A549 (cell line): ENCODE measurements at regions not wholly inside any gene's neighbourhood (a gene's known extent, or its start where the extent isn't known, plus 50 kb on each side); places are given as distances from the start of the nearest gene placed in this dataset.

Experiments used
- ATAC-seq, 2 experiments: fragments of 200-7000 bp in 1 of 2; fragments of >200 bp in 1 of 2; cut with Nextera tagmentation in 1 of 2; cut with Tn5 transposase in 1 of 2; 3 replicates each; pipeline versions ENCODE4 v1.8.0 to v1.9.1; 2018 to 2020; ENCODE audit warnings: mild to moderate bottlenecking in 1 of 2, moderate library complexity in 1 of 2
- CTCF ChIA-PET: fragments of 300-600 bp; sonication (Branson Sonifier 250); formaldehyde crosslinking; extraction: SDS; loops from one replicate; lab custom pipeline; 2021; ENCODE audit warnings: antibody characterized with exemption, inconsistent platforms; lab: Yijun Ruan, JAX
- POLR2A ChIA-PET: fragments of 350-600 bp; formaldehyde crosslinking; extraction: SDS; loops from one replicate; lab custom pipeline; 2021; ENCODE audit warnings: antibody characterized with exemption, inconsistent platforms; lab: Yijun Ruan, JAX
- DNase-seq, 2 experiments: peaks; one replicate each; pipeline versions ENCODE4 v3.0.0 to v3.0.0-alpha.2; 2011 to 2016; ENCODE audit warnings: low read depth in 1 of 2, low spot score in 1 of 2
- FAIRE-seq: peaks from 2 replicates; lab custom pipeline; 2011; peaks lifted over from hg19 to GRCh38; lab: Jason Lieb, UNC
- H3K27ac ChIP-seq, 2 experiments: fragments of >200 bp; sonication (Bioruptor Twin); formaldehyde crosslinking; 3 replicates each; pipeline ENCODE4 v1.5.1; 2016 to 2017
- H3K4me1 ChIP-seq: fragments of >200 bp; sonication (Bioruptor Twin); formaldehyde crosslinking; 3 replicates; pipeline ENCODE4 v1.6.1; 2016
- H3K4me2 ChIP-seq: fragments of >200 bp; sonication (Bioruptor Twin); formaldehyde crosslinking; 3 replicates; pipeline ENCODE4 v1.6.1; 2016
- H3K4me3 ChIP-seq: fragments of >200 bp; sonication (Bioruptor Twin); formaldehyde crosslinking; 3 replicates; pipeline ENCODE4 v1.5.1; 2016
- H3K9me3 ChIP-seq: fragments of >200 bp; sonication (Bioruptor Twin); formaldehyde crosslinking; 3 replicates; pipeline ENCODE4 v1.6.1; 2016
- BCL3 ChIP-seq: fragments of >200 bp; sonication (Bioruptor Twin); formaldehyde crosslinking; IDR thresholded peaks from 3 replicates; pipeline ENCODE4 v1.6.1; 2016
- CBX2 ChIP-seq: fragments of 200-600 bp; sonication (generic); IDR thresholded peaks from 2 replicates; pipeline ENCODE4 v1.6.1; 2016; ENCODE audit warnings: low read depth, mild to moderate bottlenecking, borderline replicate concordance
- CEBPB ChIP-seq, 2 experiments: fragments of >200 bp in 1 of 2; sonication (Bioruptor Twin) in 1 of 2; formaldehyde crosslinking in 1 of 2; IDR thresholded peaks; 2 replicates each; pipeline ENCODE4 v1.6.1; 2012 to 2016
- CHD2 ChIP-seq: fragments of 150-350 bp; IDR thresholded peaks from 2 replicates; pipeline ENCODE4 v1.6.1; 2014; ENCODE audit warnings: low read length; ENCODE audit not compliant: partially characterized antibody
- E2F6 ChIP-seq: IDR thresholded peaks from 2 replicates; pipeline ENCODE4 v1.6.1; 2012; ENCODE audit warnings: low read depth, borderline replicate concordance
- EHMT2 ChIP-seq: fragments of 200-600 bp; sonication (generic); IDR thresholded peaks from 2 replicates; pipeline ENCODE4 v1.6.1; 2016; ENCODE audit warnings: antibody characterized with exemption, low read depth, mild to moderate bottlenecking, moderate library complexity
- EP300 ChIP-seq, 2 experiments: fragments of >200 bp; sonication (Bioruptor Twin); formaldehyde crosslinking; IDR thresholded peaks; 2 replicates in 1 of 2; 3 replicates in 1 of 2; pipeline ENCODE4 v1.6.1; 2016 to 2017
- ESRRA ChIP-seq: fragments of 150-350 bp; IDR thresholded peaks from 2 replicates; pipeline ENCODE4 v1.6.1; 2014; ENCODE audit warnings: mild to moderate bottlenecking, low read length, borderline replicate concordance
- FOSB ChIP-seq: fragments of 250-450 bp; sonication (Bioruptor Pico); IDR thresholded peaks from 2 replicates; pipeline ENCODE4 v1.5.0; 2020; ENCODE audit warnings: mild to moderate bottlenecking, moderate library complexity
- FOXS1 ChIP-seq: fragments of 250-450 bp; sonication (Bioruptor Pico); IDR thresholded peaks from 2 replicates; pipeline ENCODE4 v1.5.0; 2020; ENCODE audit warnings: mild to moderate bottlenecking, moderate library complexity
- HEYL ChIP-seq: fragments of 250-450 bp; sonication (Bioruptor Pico); IDR thresholded peaks from 2 replicates; pipeline ENCODE4 v1.8.0; 2021; ENCODE audit warnings: mild to moderate bottlenecking, moderate library complexity
- JUN ChIP-seq, 2 experiments: fragments of >200 bp; sonication (Bioruptor Twin); formaldehyde crosslinking; IDR thresholded peaks; 2 replicates in 1 of 2; 3 replicates in 1 of 2; pipeline ENCODE4 v1.6.1; 2016 to 2017
- KDM5A ChIP-seq: fragments of 200-600 bp; sonication (generic); IDR thresholded peaks from 2 replicates; pipeline ENCODE4 v1.6.1; 2016; ENCODE audit warnings: antibody characterized with exemption, mild to moderate bottlenecking
- MAZ ChIP-seq: fragments of 150-350 bp; IDR thresholded peaks from 2 replicates; pipeline ENCODE4 v1.6.1; 2014; ENCODE audit warnings: antibody characterized with exemption, low read depth, low read length, borderline replicate concordance
- MYC ChIP-seq: IDR thresholded peaks from 2 replicates; pipeline ENCODE4 v1.6.1; 2012; ENCODE audit warnings: mild to moderate bottlenecking, inconsistent platforms, low read length, improper control_type of control experiment, borderline replicate concordance
- NFE2L2 ChIP-seq: fragments of 150-350 bp; conservative IDR thresholded peaks from 2 replicates; pipeline ENCODE4 v1.6.1; 2014; ENCODE audit warnings: low read length
- NR3C1 ChIP-seq: fragments of >200 bp; sonication (Bioruptor Twin); formaldehyde crosslinking; IDR thresholded peaks from 3 replicates; pipeline ENCODE4 v1.6.1; 2017
- PBX3 ChIP-seq: IDR thresholded peaks from 2 replicates; pipeline ENCODE4 v1.6.1; 2012
- PHF8 ChIP-seq: fragments of 200-600 bp; sonication (generic); IDR thresholded peaks from 2 replicates; pipeline ENCODE4 v1.6.1; 2016; ENCODE audit warnings: low read depth, mild to moderate bottlenecking, antibody characterized with exemption, moderate library complexity, borderline replicate concordance
- POLR2AphosphoS2 ChIP-seq: conservative IDR thresholded peaks from 2 replicates; pipeline ENCODE4 v1.6.1; 2012; ENCODE audit warnings: low read length, improper control_type of control experiment, inconsistent platforms
- RAD21 ChIP-seq, 2 experiments: fragments of >200 bp in 1 of 2; sonication (Bioruptor Twin) in 1 of 2; formaldehyde crosslinking in 1 of 2; IDR thresholded peaks in 1 of 2; conservative IDR thresholded peaks in 1 of 2; 2 replicates in 1 of 2; 3 replicates in 1 of 2; pipeline ENCODE4 v1.6.1; 2012 to 2018; ENCODE audit warnings: inconsistent platforms in 1 of 2
- REST ChIP-seq: fragments of 200-600 bp; sonication (generic); IDR thresholded peaks from 2 replicates; pipeline ENCODE4 v1.6.1; 2016; ENCODE audit warnings: antibody characterized with exemption, mild to moderate bottlenecking, moderate library complexity
- TFCP2L1 ChIP-seq: fragments of 250-450 bp; sonication (Bioruptor Pico); IDR thresholded peaks from 2 replicates; pipeline ENCODE4 v1.5.0; 2021; ENCODE audit warnings: mild to moderate bottlenecking
- WGBS: methylation state at CpG from one replicate; pipeline ENCODE4 v1.1.6; 2017; ENCODE audit errors: missing lambda C conversion rate; 5-methylcytosine and 5-hydroxymethylcytosine counted together

GRCh38 chr1:82260051-82260450, 459.3 kb downstream of the ADGRL2 start (continued):
- no peak for TF ChIP-seq REST
- TF ChIP-seq ESRRA: no peak
- no peak for TF ChIP-seq CHD2
- TF ChIP-seq, all 56 proteins: peak for 0

GRCh38 chr1:82258887-82259286, 458.2 kb downstream of the ADGRL2 start:
- 55% methylated on average over 5 of the region's 5 CpGs for WGBS
- no peak for TF ChIP-seq FOSB (CRISPR knock-in tag)
- TF ChIP-seq, all 56 proteins: peak for 0
- Histone ChIP-seq H3K4me2 (no peak overlapping the region), H3K27ac (no peak overlapping the region), H3K4me3 (no peak overlapping the region), H3K4me1 (no peaks in the 10 kb centered on the region), H3K9me3 (no peaks in the 10 kb centered on the region)
- DNase-seq (no peak), FAIRE-seq (no peak), ATAC-seq (no peak)
- POLR2A ChIA-PET: no interaction called here
- CTCF ChIA-PET: no interaction called here

GRCh38 chr1:82246050-82246449, 445.3 kb downstream of the ADGRL2 start:
- FAIRE-seq (no peak), DNase-seq (no peak), ATAC-seq (no peak)
- ChIA-PET POLR2A (no interaction called here), CTCF (no interaction called here)
- no peaks in the 10 kb centered on the region for H3K9me3 ChIP-seq
- no peak overlapping the region for H3K4me2 ChIP-seq
- 2% methylated on average over 3 of the region's 3 CpGs for WGBS
- no peaks in the 10 kb centered on the region for H3K4me1 ChIP-seq
- H3K4me3 ChIP-seq: no peak overlapping the region
- H3K27ac ChIP-seq: no peak overlapping the region
- no peak for TF ChIP-seq PBX3
- no peak for TF ChIP-seq RAD21 (conservative IDR thresholded peaks at IDR 0.05 in 1 of 2, IDR thresholded peaks at IDR 0.05 in 1 of 2)
- no peak for TF ChIP-seq KDM5A
- TF ChIP-seq NFE2L2: no peak
- TF ChIP-seq POLR2AphosphoS2: no peak
- TF ChIP-seq FOXS1 (CRISPR knock-in tag): no peak
- TF ChIP-seq JUN (IDR thresholded peaks at IDR 0.05): no peak
- TF ChIP-seq HEYL (CRISPR knock-in tag): no peak
- no peak for TF ChIP-seq TFCP2L1 (CRISPR knock-in tag)
- TF ChIP-seq CEBPB (IDR thresholded peaks at IDR 0.05): no peak
- TF ChIP-seq CBX2: no peak
- TF ChIP-seq CHD2: no peak
- no peak for TF ChIP-seq BCL3
- no peak for TF ChIP-seq PHF8
- no peak for TF ChIP-seq MAZ
- no peak for TF ChIP-seq EP300 (IDR thresholded peaks at IDR 0.05)
- TF ChIP-seq MYC: no peak
- TF ChIP-seq NR3C1: no peak
- no peak for TF ChIP-seq E2F6
- TF ChIP-seq EHMT2: no peak
